ENCODE measurements at regions not wholly inside any gene's neighbourhood (a gene's known extent, or its start where the extent isn't known, plus 50 kb on each side); places are given as distances from the start of the nearest gene placed in this dataset.

- no TSS peak for BruUV-seq (replicated peaks)
- Histone ChIP-seq H3K27ac (ENCODE audit: low read length) (no peak overlapping the region), H3K4me1 (ENCODE audit: control insufficient read depth, insufficient read depth, low read length) (no peaks in the 10 kb centered on the region), H3K9me3 (ENCODE audit: control insufficient read depth, insufficient read depth, low read depth, low read length) (no peaks in the 10 kb centered on the region), H3K4me3 (ENCODE audit: low read depth in 2 of 2, low read length in 2 of 2) (no peak overlapping the region), H3K27me3 (ENCODE audit: control insufficient read depth, insufficient read depth, low read length) (peaks cover 34% of the 10 kb centered on the region; the same call in 1 of the 2 replicates), H3K36me3 (ENCODE audit: control insufficient read depth, insufficient read depth, low read length) (no peaks in the 10 kb centered on the region; the same call in 1 of the 2 replicates)
- in situ Hi-C loops (cut with HindIII; ENCODE audit: low pct_unique_long_range_greater_than_20kb, low sequenced_read_pairs) (no loop called here), intact Hi-C loops (cut with micrococcal nuclease; ENCODE audit: unreplicated experiment) (no loop called here)
- CTCF ChIA-PET = interaction anchor here (0.6 kb wide), 1 partner anchor 393 kb away, joined by 4 read pairs; no protein-coding TSS in a partner anchor
- TF ChIP-seq CTCF (IDR thresholded peaks at IDR 0.05) (no peak), REST (IDR thresholded peaks at IDR 0.05; ENCODE audit: insufficient read depth in 1 of 2, low read depth in 2 of 2, low read length in 1 of 2) (no peak), POLR2AphosphoS5 (IDR thresholded peaks at IDR 0.05; ENCODE audit: low read depth, low read length) (no peak), TCF7L2 (IDR thresholded peaks at IDR 0.05; ENCODE audit: low read depth, low read length) (no peak), SIN3A (IDR thresholded peaks at IDR 0.05; ENCODE audit: borderline replicate concordance, insufficient read depth, low read depth, low read length) (no peak)
- ATAC-seq = no peak
- no peak for DNase-seq (ENCODE audit: low read depth, low spot score)
- POLR2A ChIA-PET = interaction anchor here (0.6 kb wide), 1 partner anchor 40 kb away, joined by 3 read pairs; no protein-coding TSS in a partner anchor
Measured at GRCh38 chr17:73782231-73782630, 138.0 kb upstream of the SDK2 start.

GRCh38 chr17:73782641-73783381, 138.6 kb upstream of the SDK2 start:
- no peak overlapping the region for H3K4me3 ChIP-seq (ENCODE audit: low read depth in 2 of 2, low read length in 2 of 2)
- ChIA-PET POLR2A (interaction anchor here (0.6 kb wide), 1 partner anchor 39 kb away, joined by 3 read pairs; no protein-coding TSS in a partner anchor), CTCF (interaction anchor here (0.6 kb wide), 1 partner anchor 393 kb away, joined by 4 read pairs; no protein-coding TSS in a partner anchor)
- no peaks in the 10 kb centered on the region; the same call in 1 of the 2 replicates for H3K36me3 ChIP-seq (ENCODE audit: control insufficient read depth, insufficient read depth, low read length)
- no peak for DNase-seq (ENCODE audit: low read depth, low spot score)
- H3K9me3 ChIP-seq (ENCODE audit: control insufficient read depth, insufficient read depth, low read depth, low read length) = no peaks in the 10 kb centered on the region
- ATAC-seq = peak; percentile 44; the same call in 1 of the 2 replicates
- no TSS peak for BruUV-seq (replicated peaks)
- intact Hi-C loops (cut with micrococcal nuclease; ENCODE audit: unreplicated experiment) (no loop called here), in situ Hi-C loops (cut with HindIII; ENCODE audit: low pct_unique_long_range_greater_than_20kb, low sequenced_read_pairs) (no loop called here)
- no peaks in the 10 kb centered on the region for H3K4me1 ChIP-seq (ENCODE audit: control insufficient read depth, insufficient read depth, low read length)
- H3K27me3 ChIP-seq (ENCODE audit: control insufficient read depth, insufficient read depth, low read length) = peaks cover 36% of the 10 kb centered on the region; the same call in 1 of the 2 replicates
- TF ChIP-seq TCF7L2 (IDR thresholded peaks at IDR 0.05; ENCODE audit: low read depth, low read length) = no peak
- no peak for TF ChIP-seq POLR2AphosphoS5 (IDR thresholded peaks at IDR 0.05; ENCODE audit: low read depth, low read length)
- TF ChIP-seq SIN3A (IDR thresholded peaks at IDR 0.05; ENCODE audit: borderline replicate concordance, insufficient read depth, low read depth, low read length) = no peak
- no peak overlapping the region for H3K27ac ChIP-seq (ENCODE audit: low read length)

GRCh38 chr17:73783382-73783766, 139.1 kb upstream of the SDK2 start:
- no TSS peak for BruUV-seq (replicated peaks)
- in situ Hi-C loops (cut with HindIII; ENCODE audit: low pct_unique_long_range_greater_than_20kb, low sequenced_read_pairs) = no loop called here
- Histone ChIP-seq H3K4me3 (ENCODE audit: low read depth in 2 of 2, low read length in 2 of 2) (no peak overlapping the region), H3K27me3 (ENCODE audit: control insufficient read depth, insufficient read depth, low read length) (peaks cover 38% of the 10 kb centered on the region), H3K27ac (ENCODE audit: low read length) (no peak overlapping the region), H3K9me3 (ENCODE audit: control insufficient read depth, insufficient read depth, low read depth, low read length) (no peaks in the 10 kb centered on the region), H3K4me1 (ENCODE audit: control insufficient read depth, insufficient read depth, low read length) (no peaks in the 10 kb centered on the region), H3K36me3 (ENCODE audit: control insufficient read depth, insufficient read depth, low read length) (no peaks in the 10 kb centered on the region; the same call in 1 of the 2 replicates)
- ChIA-PET CTCF (no interaction called here), POLR2A (no interaction called here)
- DNase-seq (ENCODE audit: low read depth, low spot score) (no peak), ATAC-seq (no peak)
- intact Hi-C loops (cut with micrococcal nuclease; ENCODE audit: unreplicated experiment) = no loop called here
- TF ChIP-seq REST (IDR thresholded peaks at IDR 0.05; ENCODE audit: insufficient read depth in 1 of 2, low read depth in 2 of 2, low read length in 1 of 2) (no peak), TCF7L2 (IDR thresholded peaks at IDR 0.05; ENCODE audit: low read depth, low read length) (no peak), SIN3A (IDR thresholded peaks at IDR 0.05; ENCODE audit: borderline replicate concordance, insufficient read depth, low read depth, low read length) (no peak), CTCF (IDR thresholded peaks at IDR 0.05) (no peak), POLR2AphosphoS5 (IDR thresholded peaks at IDR 0.05; ENCODE audit: low read depth, low read length) (no peak)

Measured in Panc1 (cell line).